Psoas muscle (tissue), 7 donors: ENCODE measurements at regions not wholly inside any gene's neighbourhood (a gene's known extent, or its start where the extent isn't known, plus 50 kb on each side); places are given as distances from the start of the nearest gene placed in this dataset.
A peak's percentile ranks its signal among the peaks of the same experiment; 100 is the strongest.

Experiments used
- ATAC-seq, 4 donors: fragments of 200-7000 bp; cut with Tn5 transposase; one replicate each; pipeline ENCODE4 v1.9.1; 2020; ENCODE audit warnings: moderate library complexity in 3 of 4, mild to moderate bottlenecking in 2 of 4
- DNase-seq, 2 donors: peaks; one replicate each; pipeline ENCODE4 v3.0.0-alpha.2; 2020
- H3K27ac ChIP-seq: fragments of 200-600 bp; one replicate; pipeline ENCODE4 v1.8.0; 2022
- H3K27me3 ChIP-seq, 3 donors: fragments of 200-600 bp in 1 of 3; one replicate each; pipeline versions ENCODE4 v1.6.1 to v1.8.0; 2013 to 2022; ENCODE audit warnings: low read length in 2 of 3, mild to moderate bottlenecking in 2 of 3, moderate library complexity in 1 of 3; ENCODE audit not compliant: insufficient read depth in 3 of 3
- H3K36me3 ChIP-seq, 2 donors: fragments of 200-600 bp in 1 of 2; one replicate each; pipeline versions ENCODE4 v1.6.1 to v1.8.0; 2013 to 2022; ENCODE audit warnings: low read depth in 1 of 2, mild to moderate bottlenecking in 1 of 2, moderate library complexity in 1 of 2; ENCODE audit not compliant: insufficient read depth in 1 of 2
- H3K4me1 ChIP-seq: fragments of 200-600 bp; one replicate; pipeline ENCODE4 v1.8.0; 2022
- H3K4me3 ChIP-seq: fragments of 200-600 bp; one replicate; pipeline ENCODE4 v1.8.0; 2022; ENCODE audit warnings: mild to moderate bottlenecking
- H3K9me3 ChIP-seq: fragments of 200-600 bp; one replicate; pipeline ENCODE4 v1.8.0; 2022
- CTCF ChIP-seq: fragments of 200-600 bp; IDR thresholded peaks from one replicate; pipeline ENCODE4 v1.8.0; 2022; ENCODE audit warnings: antibody characterized with exemption
- WGBS, 3 donors: extraction: QIAGEN DNeasy Blood & Tissue Kit; methylation state at CpG; one replicate each; pipeline versions ENCODE4 v1.1.6 to v1.1.7; 2013; 5-methylcytosine and 5-hydroxymethylcytosine counted together
- intact Hi-C, 2 donors: fragments of 100-400 bp; cut with DNase I; formaldehyde crosslinking; loops; one replicate each; pipeline versions ENCODE4 v1.11.0 to v1.14.2; 2022
- donor health status: healthy with polysubstance abuse.
- donor health status: DM: no; HTN: no; CAD: no; lungs with moderate emphysema.
- donor health status: Bipolar disorder and iron deficiency.
- donor health status: healthy.
- donor health status: DM: yes; HTN: yes; CAD: no.
- donor health status: DM: no; HTN: no; CAD: no.
- donor health status: DM: yes; HTN: yes; CAD: no.

GRCh38 chr5:168209997-168210396 is 81.4 kb upstream of the WWC1 start:
- no peak overlapping the region for H3K27ac ChIP-seq
- no peaks in the 10 kb centered on the region for H3K9me3 ChIP-seq
- 55 to 68% (median 61%) methylated on average over 3 of the region's 3 CpGs for WGBS, 3 donors
- DNase-seq (no peak), ATAC-seq (peak in 1 of 4 donors; percentile 24)
- TF ChIP-seq CTCF = no peak
- no peaks in the 10 kb centered on the region for H3K36me3 ChIP-seq
- intact Hi-C loops = loop anchor here in 1 of 2 donors (10.0 kb wide), 1 partner anchor 485 kb away; no protein-coding TSS in a partner anchor
- peaks cover 0 to 1% (median 0%) of the 10 kb centered on the region in 3 donors for H3K27me3 ChIP-seq
- no peak overlapping the region for H3K4me3 ChIP-seq
- H3K4me1 ChIP-seq = no peaks in the 10 kb centered on the region

- H3K4me3 ChIP-seq = no peak overlapping the region
- no peaks in the 10 kb centered on the region for H3K4me1 ChIP-seq
- H3K27me3 ChIP-seq = peaks cover 0 to 1% (median 0%) of the 10 kb centered on the region in 3 donors
- no peaks in the 10 kb centered on the region for H3K9me3 ChIP-seq
- no peak for DNase-seq
- ATAC-seq = no peak
- TF ChIP-seq CTCF = no peak
- intact Hi-C loops = loop anchor here in 1 of 2 donors (10.0 kb wide), 1 partner anchor 486 kb away; no protein-coding TSS in a partner anchor
- H3K27ac ChIP-seq = no peak overlapping the region
- no peaks in the 10 kb centered on the region for H3K36me3 ChIP-seq
Observed at GRCh38 chr5:168211245-168211644, 80.2 kb upstream of the WWC1 start.

GRCh38 chr5:168211936-168212335 is 79.5 kb upstream of the WWC1 start:
- WGBS, 3 donors = 87 to 94% (median 87%) methylated on average over 6 of the region's 6 CpGs
- intact Hi-C loops = loop anchor here in 1 of 2 donors (10.0 kb wide), 1 partner anchor 487 kb away; no protein-coding TSS in a partner anchor
- ATAC-seq (no peak), DNase-seq (no peak)
- Histone ChIP-seq H3K9me3 (no peaks in the 10 kb centered on the region), H3K36me3 (no peaks in the 10 kb centered on the region), H3K27me3 (peaks cover 0 to 1% (median 0%) of the 10 kb centered on the region in 3 donors), H3K27ac (no peak overlapping the region), H3K4me3 (no peak overlapping the region), H3K4me1 (no peaks in the 10 kb centered on the region)
- no peak for TF ChIP-seq CTCF

GRCh38 chr5:168214071-168214470 is 77.4 kb upstream of the WWC1 start:
- DNase-seq = no peak
- no peak for TF ChIP-seq CTCF
- no peak overlapping the region for H3K27ac ChIP-seq
- no peaks in the 10 kb centered on the region for H3K36me3 ChIP-seq
- no peaks in the 10 kb centered on the region for H3K4me1 ChIP-seq
- H3K27me3 ChIP-seq = peaks cover 0 to 1% (median 0%) of the 10 kb centered on the region in 3 donors
- intact Hi-C loops = loop anchor here in 1 of 2 donors (10.0 kb wide), 1 partner anchor 489 kb away; no protein-coding TSS in a partner anchor
- 80 to 83% (median 81%) methylated on average over 3 of the region's 3 CpGs for WGBS, 3 donors
- H3K9me3 ChIP-seq = no peaks in the 10 kb centered on the region
- H3K4me3 ChIP-seq = no peak overlapping the region
- no peak for ATAC-seq

GRCh38 chr5:168214886-168215285 is 76.6 kb upstream of the WWC1 start:
- H3K27me3 ChIP-seq = peaks cover 0 to 1% (median 0%) of the 10 kb centered on the region in 3 donors
- DNase-seq (no peak), ATAC-seq (no peak)
- intact Hi-C loops = loop anchor here (5.0 to 10.0 kb wide), 2 partner anchors 490 to 493 kb away; no protein-coding TSS in a partner anchor
- TF ChIP-seq CTCF = no peak
- no peaks in the 10 kb centered on the region for H3K4me1 ChIP-seq
- no peaks in the 10 kb centered on the region for H3K9me3 ChIP-seq
- H3K4me3 ChIP-seq = no peak overlapping the region
- no peak overlapping the region for H3K27ac ChIP-seq
- WGBS, 3 donors = 54 to 74% (median 56%) methylated on average over 13 of the region's 13 CpGs
- no peaks in the 10 kb centered on the region for H3K36me3 ChIP-seq
